Uterus (tissue), 3 donors: ENCODE measurements at regions not wholly inside any gene's neighbourhood (a gene's known extent, or its start where the extent isn't known, plus 50 kb on each side); places are given as distances from the start of the nearest gene placed in this dataset.

Experiments
- DNase-seq, 2 donors: peaks; one replicate each; pipeline ENCODE4 v3.0.0-alpha.2; 2019 to 2020
- H3K27ac ChIP-seq, 2 donors: fragments of 200-600 bp; sonication (generic); 1 replicate in 1 of 2; 2 replicates in 1 of 2; pipeline ENCODE4 v1.5.1; 2016 to 2018
- H3K27me3 ChIP-seq, 2 donors: fragments of 200-600 bp; sonication (generic); one replicate each; pipeline ENCODE4 v1.5.1; 2018 to 2019; ENCODE audit warnings: control low read depth in 1 of 2
- H3K36me3 ChIP-seq, 2 donors: fragments of 200-600 bp; sonication (generic); one replicate each; pipeline ENCODE4 v1.5.1; 2019; ENCODE audit warnings: control low read depth in 1 of 2
- H3K4me1 ChIP-seq, 2 donors: fragments of 200-600 bp; sonication (generic); one replicate each; pipeline ENCODE4 v1.5.1; 2018 to 2019; ENCODE audit warnings: control low read depth in 1 of 2
- H3K4me3 ChIP-seq, 2 donors: fragments of 200-600 bp; sonication (generic); 1 replicate in 1 of 2; 2 replicates in 1 of 2; pipeline ENCODE4 v1.5.1; 2018 to 2019; ENCODE audit warnings: mild to moderate bottlenecking in 1 of 2
- H3K9me3 ChIP-seq, 2 donors: fragments of 200-600 bp; sonication (generic); one replicate each; pipeline ENCODE4 v1.5.1; 2019; ENCODE audit warnings: control low read depth in 1 of 2
- CTCF ChIP-seq, 4 experiments: fragments of 200-600 bp in 2 of 4; fragments of 450-650 bp in 2 of 4; sonication (generic) in 2 of 4; IDR thresholded peaks; one replicate each; pipeline ENCODE4 v1.5.1; 2016 to 2019; ENCODE audit warnings: antibody characterized with exemption in 4 of 4, mild to moderate bottlenecking in 2 of 4, moderate library complexity in 1 of 4
- POLR2A ChIP-seq, 2 donors: fragments of 450-650 bp; IDR thresholded peaks; one replicate each; pipeline ENCODE4 v1.6.1; 2016; ENCODE audit warnings: antibody characterized with exemption in 2 of 2, mild to moderate bottlenecking in 1 of 2, moderate library complexity in 1 of 2
- intact Hi-C: fragments of 100-400 bp; cut with DNase I; formaldehyde crosslinking; loops from one replicate; pipeline ENCODE4 v1.15.1; 2023; ENCODE audit warnings: low total_unique reads
- donor health status: DM: yes; HTN: yes; CAD: no.

GRCh38 chr4:26130841-26131432, 189.9 kb upstream of the RBPJ start:
- intact Hi-C loops: no loop called here
- no peaks in the 10 kb centered on the region for H3K36me3 ChIP-seq
- no peaks in the 10 kb centered on the region for H3K9me3 ChIP-seq
- H3K27ac ChIP-seq: no peak overlapping the region
- H3K4me1 ChIP-seq: no peaks in the 10 kb centered on the region
- TF ChIP-seq POLR2A (IDR thresholded peaks at IDR 0.05): no peak
- no peak for TF ChIP-seq CTCF (IDR thresholded peaks at IDR 0.05)
- DNase-seq: no peak
- H3K4me3 ChIP-seq: no peak overlapping the region
- no peaks in the 10 kb centered on the region for H3K27me3 ChIP-seq

DNA sequence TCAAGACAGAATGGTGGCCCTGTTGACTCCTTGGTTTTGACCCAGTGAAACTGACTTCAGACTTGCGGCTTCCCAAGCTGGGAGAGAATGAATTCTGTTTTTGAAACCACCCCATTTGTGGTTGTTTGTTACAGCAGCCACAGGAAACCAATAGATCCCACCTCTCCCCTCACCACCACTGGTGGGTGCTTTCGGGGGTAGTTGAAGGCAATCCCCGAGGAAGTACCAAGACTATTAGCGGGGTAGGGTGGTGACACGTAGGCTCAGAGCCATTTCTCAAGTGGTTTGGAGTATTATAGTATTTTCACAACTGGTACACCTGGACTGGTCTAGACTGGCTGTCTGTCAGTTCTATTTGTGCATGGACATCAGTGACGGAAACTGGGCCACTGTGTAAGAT, 189.1 kb upstream of the RBPJ start:
- TF ChIP-seq POLR2A (IDR thresholded peaks at IDR 0.05): no peak
- TF ChIP-seq CTCF (IDR thresholded peaks at IDR 0.05): no peak
- H3K9me3 ChIP-seq: no peaks in the 10 kb centered on the region
- intact Hi-C loops: no loop called here
- no peaks in the 10 kb centered on the region for H3K36me3 ChIP-seq
- no peaks in the 10 kb centered on the region for H3K27me3 ChIP-seq
- no peaks in the 10 kb centered on the region for H3K4me1 ChIP-seq
- no peak overlapping the region for H3K27ac ChIP-seq
- no peak overlapping the region for H3K4me3 ChIP-seq
- DNase-seq: no peak

DNA sequence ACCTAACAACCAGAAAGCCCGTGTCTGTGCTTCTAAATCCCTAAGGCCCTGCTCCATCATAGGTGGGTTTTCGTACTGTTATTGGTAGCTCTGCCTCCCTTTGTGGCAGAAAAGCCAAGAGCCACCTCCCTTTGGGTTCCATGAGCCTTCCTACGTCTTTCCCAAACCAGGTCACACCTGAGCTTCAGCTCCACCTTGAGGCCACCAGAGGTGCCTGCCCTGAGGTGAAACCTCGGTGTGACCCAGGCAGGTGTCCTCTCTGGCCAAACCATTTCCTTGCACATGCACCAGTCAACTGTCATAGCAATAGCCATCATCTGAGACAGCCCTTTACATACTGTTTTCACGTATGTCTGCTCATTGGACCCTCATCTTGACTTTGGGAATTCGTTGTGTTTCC, 188.0 kb upstream of the RBPJ start:
- H3K27ac ChIP-seq: no peak overlapping the region
- intact Hi-C loops: no loop called here
- H3K27me3 ChIP-seq: no peaks in the 10 kb centered on the region
- H3K4me1 ChIP-seq: no peaks in the 10 kb centered on the region
- no peak overlapping the region for H3K4me3 ChIP-seq
- no peaks in the 10 kb centered on the region for H3K9me3 ChIP-seq
- TF ChIP-seq CTCF (IDR thresholded peaks at IDR 0.05): no peak
- TF ChIP-seq POLR2A (IDR thresholded peaks at IDR 0.05): no peak
- no peaks in the 10 kb centered on the region for H3K36me3 ChIP-seq
- no peak for DNase-seq

GRCh38 chr4:26133840-26134239, 187.0 kb upstream of the RBPJ start:
- TF ChIP-seq CTCF (IDR thresholded peaks at IDR 0.05) (no peak), POLR2A (IDR thresholded peaks at IDR 0.05) (no peak)
- Histone ChIP-seq H3K4me3 (no peak overlapping the region), H3K36me3 (no peaks in the 10 kb centered on the region), H3K9me3 (no peaks in the 10 kb centered on the region), H3K27me3 (no peaks in the 10 kb centered on the region), H3K4me1 (no peaks in the 10 kb centered on the region), H3K27ac (no peak overlapping the region)
- intact Hi-C loops: no loop called here
- no peak for DNase-seq

DNA sequence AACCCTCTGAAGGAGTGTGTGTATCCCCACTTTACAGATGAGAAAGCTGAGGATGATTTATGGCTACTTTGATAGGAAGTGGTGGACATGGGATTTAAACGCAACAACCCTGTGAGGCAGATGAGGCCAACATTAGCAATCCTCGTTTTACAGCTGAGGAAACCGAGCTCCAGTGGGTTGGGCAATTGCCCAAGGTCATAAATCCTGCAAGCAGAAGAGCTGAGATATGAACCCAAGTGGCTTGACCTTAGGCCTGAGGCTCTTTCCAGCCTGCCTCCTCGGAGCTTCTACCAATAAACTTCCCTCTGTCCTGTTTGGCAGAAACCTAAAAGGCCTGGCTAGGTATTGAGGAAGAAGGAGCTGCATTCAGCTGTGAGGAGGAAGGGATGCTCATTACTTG, 185.5 kb upstream of the RBPJ start:
- intact Hi-C loops: no loop called here
- Histone ChIP-seq H3K4me3 (no peak overlapping the region), H3K9me3 (no peaks in the 10 kb centered on the region), H3K4me1 (no peaks in the 10 kb centered on the region), H3K36me3 (no peaks in the 10 kb centered on the region), H3K27ac (no peak overlapping the region), H3K27me3 (no peaks in the 10 kb centered on the region)
- TF ChIP-seq CTCF (IDR thresholded peaks at IDR 0.05): no peak
- no peak for TF ChIP-seq POLR2A (IDR thresholded peaks at IDR 0.05)
- DNase-seq: no peak
